ENCODE measurements at regions not wholly inside any gene's neighbourhood (a gene's known extent, or its start where the extent isn't known, plus 50 kb on each side); places are given as distances from the start of the nearest gene placed in this dataset.

DNA sequence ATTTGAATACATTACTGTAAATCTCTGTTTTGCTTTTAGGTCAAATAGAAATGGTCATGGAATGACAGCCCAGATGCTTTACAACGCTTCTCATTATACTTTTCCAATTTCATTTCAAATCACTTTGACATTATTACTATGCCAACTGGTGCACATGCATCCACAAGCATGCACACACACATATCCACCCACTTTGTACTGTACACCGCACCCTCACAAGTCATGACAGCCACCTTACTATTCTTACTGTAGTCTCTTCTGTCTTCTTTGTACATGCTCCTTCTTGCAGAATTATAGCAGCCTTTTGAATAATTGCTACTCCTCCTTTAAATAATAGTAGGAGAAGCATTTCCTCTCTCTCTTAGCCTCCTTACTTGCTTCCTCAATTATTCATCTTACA, 1361.4 kb downstream of the ROBO1 start:
- TF ChIP-seq CTCF (IDR thresholded peaks at IDR 0.05; ENCODE audit: insufficient read depth, low read length, poor library complexity, severe bottlenecking) (no peak), EZH2phosphoT487 (conservative IDR thresholded peaks at IDR 0.05; ENCODE audit: low read length) (no peak)
